HEK293 (cell line): ENCODE measurements at regions not wholly inside any gene's neighbourhood (a gene's known extent, or its start where the extent isn't known, plus 50 kb on each side); places are given as distances from the start of the nearest gene placed in this dataset.

Experiments
- ZBTB20 ChIP-seq: fragments of 450-650 bp; formaldehyde crosslinking; IDR thresholded peaks from 2 replicates; pipeline ENCODE4 v1.5.1; 2016; ENCODE audit warnings: missing biosample characterization, missing genetic modification characterization
- TF ChIP-seq, protein P1 (sequence below): fragments of 450-650 bp; formaldehyde crosslinking; IDR thresholded peaks from 2 replicates; pipeline ENCODE4 v1.5.1; 2016; ENCODE audit warnings: missing biosample characterization, missing genetic modification characterization

DNA sequence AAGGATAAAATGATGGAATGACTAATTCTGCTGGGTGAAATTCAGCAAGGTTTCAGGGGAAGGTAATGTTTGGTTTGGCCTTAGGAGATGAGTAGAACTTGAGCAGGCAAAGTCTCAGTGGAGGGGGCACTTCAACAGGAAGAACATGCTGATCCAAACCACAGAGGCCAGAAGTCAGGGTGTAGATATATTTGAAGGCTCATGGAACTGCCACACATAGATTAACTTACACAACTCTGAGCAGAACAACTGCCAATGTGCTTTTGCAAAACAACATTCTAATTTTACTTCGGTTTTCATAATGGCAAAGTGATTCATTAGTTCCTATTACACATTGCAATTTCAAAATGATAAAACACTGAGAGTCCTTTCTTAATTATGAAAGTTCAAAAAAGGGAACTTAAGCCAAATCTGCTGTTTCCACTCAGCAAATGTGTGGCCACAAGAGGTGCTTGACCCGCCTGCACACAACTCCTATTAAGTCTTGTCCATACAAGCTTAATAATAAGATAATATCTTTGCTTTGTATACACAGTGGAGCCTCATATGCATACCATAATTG lies 284.8 kb downstream of the MREG start:
- TF ChIP-seq ZBTB20 (tag by site-specific recombination), result no peak
- TF ChIP-seq, protein P1, sequence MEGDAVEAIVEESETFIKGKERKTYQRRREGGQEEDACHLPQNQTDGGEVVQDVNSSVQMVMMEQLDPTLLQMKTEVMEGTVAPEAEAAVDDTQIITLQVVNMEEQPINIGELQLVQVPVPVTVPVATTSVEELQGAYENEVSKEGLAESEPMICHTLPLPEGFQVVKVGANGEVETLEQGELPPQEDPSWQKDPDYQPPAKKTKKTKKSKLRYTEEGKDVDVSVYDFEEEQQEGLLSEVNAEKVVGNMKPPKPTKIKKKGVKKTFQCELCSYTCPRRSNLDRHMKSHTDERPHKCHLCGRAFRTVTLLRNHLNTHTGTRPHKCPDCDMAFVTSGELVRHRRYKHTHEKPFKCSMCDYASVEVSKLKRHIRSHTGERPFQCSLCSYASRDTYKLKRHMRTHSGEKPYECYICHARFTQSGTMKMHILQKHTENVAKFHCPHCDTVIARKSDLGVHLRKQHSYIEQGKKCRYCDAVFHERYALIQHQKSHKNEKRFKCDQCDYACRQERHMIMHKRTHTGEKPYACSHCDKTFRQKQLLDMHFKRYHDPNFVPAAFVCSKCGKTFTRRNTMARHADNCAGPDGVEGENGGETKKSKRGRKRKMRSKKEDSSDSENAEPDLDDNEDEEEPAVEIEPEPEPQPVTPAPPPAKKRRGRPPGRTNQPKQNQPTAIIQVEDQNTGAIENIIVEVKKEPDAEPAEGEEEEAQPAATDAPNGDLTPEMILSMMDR, result no peak
